Esophagus mucosa (tissue), 1 donor: ENCODE measurements at regions not wholly inside any gene's neighbourhood (a gene's known extent, or its start where the extent isn't known, plus 50 kb on each side); places are given as distances from the start of the nearest gene placed in this dataset.
"Not testable (repeated sequence)": the region's sequence is repeated elsewhere in the genome, so short reads cannot be mapped to it uniquely, and the experiment has no call there.

Experiments
- ATAC-seq: fragments of 200-7000 bp; cut with Tn5 transposase; one replicate; pipeline ENCODE4 v1.9.1; 2020
- donor health status: DM: yes; HTN: yes; CAD: no.

DNA sequence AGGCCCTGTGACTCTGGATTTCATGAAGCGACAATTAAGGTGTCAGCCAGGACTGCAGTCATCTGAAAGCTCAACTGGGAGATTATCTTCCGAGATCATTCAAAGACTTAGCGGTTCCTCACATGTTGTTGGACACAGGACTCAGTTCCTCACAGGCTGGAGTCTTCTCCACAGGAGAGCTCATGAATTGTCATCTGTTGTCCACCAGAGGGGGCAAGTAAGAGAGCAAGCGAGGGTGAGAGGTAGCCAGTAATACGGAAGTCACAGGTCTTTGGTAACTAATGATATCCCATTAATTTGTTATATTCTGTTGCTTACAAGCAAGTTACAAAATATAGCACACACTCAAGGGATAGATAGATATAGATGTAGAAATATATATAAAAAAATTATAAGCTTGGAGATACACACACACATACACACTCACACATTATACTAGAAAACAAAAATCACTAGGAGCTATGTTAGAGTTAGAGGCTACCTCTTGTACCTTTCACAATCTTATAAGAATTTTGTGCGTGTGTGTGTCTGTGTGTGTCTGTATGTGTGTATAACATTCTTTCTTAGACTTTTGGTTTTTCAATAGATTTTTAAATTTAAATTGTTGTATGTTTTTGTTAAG is 1695.3 kb downstream of the BRINP3 start:
- no peak for ATAC-seq

DNA sequence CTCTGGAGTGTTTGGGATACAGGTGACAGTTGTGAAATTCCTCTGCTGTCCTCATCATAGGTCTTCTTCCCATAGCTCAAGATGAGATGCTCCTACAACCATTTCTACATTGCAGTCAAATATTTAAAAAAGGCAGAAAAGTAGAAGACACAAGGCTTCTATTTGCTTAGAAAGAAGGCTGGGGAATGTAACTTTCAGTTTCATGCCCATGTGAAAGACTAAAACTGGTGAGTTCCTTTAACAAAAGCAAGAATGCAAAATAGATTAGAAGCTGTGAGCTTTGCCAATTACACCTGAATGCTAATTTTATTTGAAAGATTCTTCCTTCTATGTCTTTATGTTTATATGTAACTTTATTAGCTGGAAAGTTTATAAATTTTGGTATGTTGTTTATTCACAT is 1682.7 kb downstream of the BRINP3 start:
- ATAC-seq = no peak

DNA sequence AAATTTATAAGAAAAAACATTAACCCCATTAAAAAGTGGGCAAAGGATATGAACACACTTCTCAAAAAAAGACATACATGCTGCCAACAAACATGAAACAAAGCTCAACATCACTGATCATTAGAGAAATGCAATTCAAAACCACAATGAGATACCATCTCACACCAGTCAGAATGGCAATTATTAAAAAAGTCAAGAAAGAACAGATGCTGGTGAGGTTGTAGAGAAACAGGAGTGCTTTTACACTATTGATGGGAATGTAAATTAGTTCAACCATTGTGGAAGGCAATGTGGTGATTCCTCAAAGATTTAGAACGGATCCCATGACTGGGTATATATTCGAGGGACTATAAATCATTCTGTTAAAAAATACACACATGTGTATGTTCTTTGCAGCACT is 1665.5 kb downstream of the BRINP3 start:
- not testable (repeated sequence) for ATAC-seq

GRCh38 chr1:188812836-188813573 is 1664.7 kb downstream of the BRINP3 start:
- not testable (repeated sequence) for ATAC-seq

DNA sequence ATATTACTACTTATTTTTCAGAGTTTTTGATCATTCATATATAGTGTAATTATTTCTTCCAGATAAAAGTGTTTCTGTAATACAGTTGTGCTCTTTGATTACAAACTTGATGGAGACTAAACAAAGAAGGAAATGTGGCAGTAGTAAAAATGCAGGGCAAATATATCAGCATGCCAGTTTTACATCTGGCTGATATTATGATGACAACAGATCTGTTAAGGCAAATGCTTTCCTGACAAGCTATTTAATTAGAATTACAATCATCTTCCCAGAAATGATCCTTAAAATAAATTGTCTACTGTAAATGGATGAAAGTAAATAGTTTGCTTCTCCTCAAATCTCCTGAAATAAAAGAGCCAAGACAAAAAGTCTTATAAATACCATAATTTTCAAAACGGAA is 1659.8 kb downstream of the BRINP3 start:
- no peak for ATAC-seq

DNA sequence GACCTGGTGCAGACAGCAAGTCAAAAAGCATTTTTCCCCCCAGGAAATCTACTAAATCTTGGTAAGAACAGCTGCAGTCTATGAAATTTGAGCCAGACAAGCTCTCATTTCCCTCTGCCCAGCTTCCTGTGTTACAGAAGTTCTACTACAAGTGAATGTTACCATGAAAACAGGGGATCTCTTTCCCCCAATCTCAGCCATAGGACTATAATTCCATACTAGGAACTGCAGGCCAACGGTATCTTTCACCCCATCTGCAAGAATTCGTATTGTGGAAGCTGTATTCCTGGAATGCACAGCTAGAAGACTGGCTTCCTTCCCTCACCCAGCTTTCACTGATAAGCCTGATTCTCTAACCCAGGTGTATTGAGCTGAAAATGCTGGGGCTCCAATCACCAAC is 1655.4 kb downstream of the BRINP3 start:
- no peak for ATAC-seq

DNA sequence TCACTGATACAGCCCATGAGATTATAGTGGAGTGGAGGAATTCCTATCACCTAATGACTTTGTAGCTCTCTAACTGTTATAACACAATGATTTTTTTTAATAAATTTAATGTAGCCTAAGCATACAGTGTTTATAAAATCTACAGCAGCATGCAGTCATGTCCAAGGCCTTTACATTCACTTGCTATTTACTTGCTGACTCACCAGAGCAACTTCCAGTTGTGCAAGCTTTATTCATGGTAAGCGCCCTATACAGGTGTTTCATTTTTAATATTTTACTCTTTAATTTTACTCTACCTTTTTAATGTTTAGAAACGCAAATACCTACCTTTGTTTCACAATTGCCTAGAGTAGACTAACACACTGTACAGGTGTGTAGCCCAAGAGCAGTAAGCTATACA is 1652.2 kb downstream of the BRINP3 start:
- no peak for ATAC-seq

GRCh38 chr1:188826800-188827199 is 1650.9 kb downstream of the BRINP3 start:
- no peak for ATAC-seq

- no peak for ATAC-seq
Observed at GRCh38 chr1:188827400-188827799, 1650.3 kb downstream of the BRINP3 start.

- not testable (repeated sequence) for ATAC-seq
Observed at GRCh38 chr1:188841111-188841696, 1636.5 kb downstream of the BRINP3 start.

DNA sequence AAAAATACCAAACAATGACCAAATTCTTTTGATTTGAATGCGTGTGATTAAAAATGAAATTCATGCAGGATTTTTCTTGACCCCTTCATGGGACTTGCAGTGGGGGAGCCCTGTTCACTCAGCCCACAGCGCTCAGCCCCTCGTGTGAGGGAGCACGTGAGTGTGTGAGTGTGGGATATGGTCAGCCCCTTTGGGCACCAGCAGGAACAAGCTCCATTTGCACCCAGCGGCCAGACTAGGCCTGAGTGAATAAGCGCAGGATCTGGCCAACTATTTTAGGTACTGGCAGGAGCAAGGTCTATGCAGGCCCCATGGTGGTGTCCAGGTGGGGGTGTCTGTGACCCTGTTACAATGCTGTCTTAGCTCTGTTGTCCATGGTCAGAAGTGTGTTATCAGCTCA is 1631.2 kb downstream of the BRINP3 start:
- no peak for ATAC-seq

DNA sequence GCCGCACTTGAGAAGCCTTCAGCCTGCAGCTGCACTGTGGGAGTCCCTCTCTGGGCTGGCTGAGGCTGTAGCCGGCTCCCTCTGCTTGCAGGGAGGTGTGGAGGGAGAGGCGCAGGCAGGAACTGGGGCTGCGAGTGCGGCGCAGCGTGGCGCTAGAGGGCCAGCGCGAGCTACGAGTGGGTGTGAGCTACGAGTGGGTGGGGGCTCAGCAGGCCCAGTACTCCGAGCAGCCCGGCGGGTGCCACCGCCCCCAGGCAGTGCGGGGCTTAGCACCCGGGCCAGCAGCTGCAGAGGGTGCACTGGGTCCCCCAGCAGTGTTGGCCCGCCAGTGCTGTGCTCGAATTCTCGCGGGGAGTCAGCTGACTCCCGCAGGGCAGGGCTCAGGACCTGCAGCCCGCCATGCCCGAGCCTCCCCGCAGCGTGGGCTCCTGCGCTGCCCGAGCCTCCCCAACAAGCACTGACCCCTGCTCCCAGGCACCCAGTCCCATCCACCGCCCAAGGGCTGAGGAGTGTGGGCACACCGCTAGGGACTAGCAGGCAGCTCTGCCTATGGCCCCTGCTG is 1620.1 kb downstream of the BRINP3 start:
- no peak for ATAC-seq

GRCh38 chr1:188867614-188868013 is 1610.0 kb downstream of the BRINP3 start:
- no peak for ATAC-seq

DNA sequence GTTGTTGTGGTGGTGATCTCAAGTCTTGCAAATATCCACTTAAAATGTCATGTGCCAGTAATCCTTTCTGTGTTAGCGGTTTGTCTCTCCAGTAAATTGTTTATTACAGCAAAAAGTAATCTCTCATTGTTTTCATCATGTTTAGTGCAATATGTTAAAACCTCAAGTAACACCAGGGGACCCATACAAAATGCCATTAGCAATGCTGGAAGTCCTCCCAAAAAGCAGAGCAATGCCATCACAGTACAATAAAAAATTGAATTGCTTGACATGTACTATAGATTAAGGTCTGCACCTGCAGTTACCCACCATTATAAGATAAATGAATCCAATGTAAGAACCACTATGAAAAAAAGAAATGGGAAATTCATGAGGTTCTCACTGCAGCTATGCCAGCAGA is 1606.5 kb downstream of the BRINP3 start:
- ATAC-seq = no peak

DNA sequence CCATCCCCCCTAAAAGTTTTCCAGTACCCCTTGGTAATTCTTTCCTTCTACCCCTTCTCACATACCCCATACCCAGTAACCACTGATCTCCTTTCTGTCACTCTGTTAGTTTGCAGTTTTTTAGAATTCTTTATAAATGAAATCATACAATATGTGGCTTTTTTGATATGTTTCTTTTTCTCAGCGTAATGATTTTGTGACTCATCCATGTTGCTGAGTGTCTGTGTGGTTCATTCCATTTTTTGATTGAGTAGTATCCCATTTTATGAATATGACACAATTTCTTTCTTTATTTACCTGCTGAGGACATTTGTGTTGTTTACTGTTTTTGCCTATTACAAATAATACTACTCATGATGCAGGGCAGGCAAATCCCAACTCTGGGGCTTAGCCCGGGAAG is 1605.3 kb downstream of the BRINP3 start:
- ATAC-seq = no peak

DNA sequence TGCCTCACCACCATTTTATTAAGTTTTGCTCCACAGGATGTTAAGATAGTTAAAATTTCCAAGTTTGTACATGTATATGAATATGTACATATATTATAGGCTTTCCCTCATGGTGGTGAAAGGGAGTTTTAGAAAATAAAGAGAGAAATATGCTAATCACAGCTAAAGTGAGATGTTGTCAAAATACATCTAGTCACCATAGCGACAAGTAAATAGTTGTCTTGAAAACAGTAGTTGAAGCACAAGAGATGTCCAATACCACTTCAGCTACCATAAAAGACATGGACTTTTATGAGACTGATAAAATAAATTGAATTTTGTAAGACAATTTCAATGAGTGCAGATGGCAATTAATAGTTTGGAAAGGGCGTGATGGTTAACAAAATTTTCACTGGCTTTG is 1600.0 kb downstream of the BRINP3 start:
- ATAC-seq = no peak

DNA sequence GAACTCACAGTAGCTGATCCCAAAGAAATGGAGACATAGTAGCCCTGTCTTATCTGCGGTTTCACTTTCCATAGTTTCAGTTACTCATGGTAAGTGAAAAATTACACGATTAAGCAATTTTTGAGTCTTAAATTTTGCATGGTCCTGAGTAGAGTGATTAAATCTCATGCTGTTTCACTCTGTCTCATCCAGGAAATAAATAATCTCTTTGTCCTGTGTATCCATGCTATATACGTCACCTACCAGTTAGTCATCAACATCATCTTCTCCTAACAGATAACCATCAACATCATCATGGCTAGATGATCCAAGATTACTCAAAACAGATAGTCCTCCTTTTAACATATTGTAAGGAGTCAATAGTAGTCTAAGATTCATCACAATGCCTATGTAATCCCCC is 1589.3 kb downstream of the BRINP3 start:
- no peak for ATAC-seq

DNA sequence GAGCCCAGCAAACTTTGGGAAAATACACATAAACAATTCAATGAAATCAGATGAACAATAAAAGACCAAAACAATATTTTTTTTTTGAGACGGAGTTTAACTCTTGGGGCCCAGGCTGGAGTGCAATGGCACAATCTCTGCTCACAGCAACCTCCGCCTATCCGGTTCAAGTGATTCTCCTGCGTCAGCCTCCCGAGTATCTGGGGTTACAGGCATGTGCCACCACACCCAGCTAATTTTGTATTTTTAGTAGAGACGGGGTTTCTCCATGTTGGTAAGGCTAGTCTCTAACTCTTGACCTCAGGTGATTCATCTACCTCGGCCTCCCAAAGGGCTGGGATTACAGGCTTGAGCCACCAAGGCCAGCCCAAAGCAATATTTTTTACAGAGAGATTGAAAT is 1588.5 kb downstream of the BRINP3 start:
- ATAC-seq = no peak

- ATAC-seq = no peak
Observed at GRCh38 chr1:188891958-188892357, 1585.7 kb downstream of the BRINP3 start.

DNA sequence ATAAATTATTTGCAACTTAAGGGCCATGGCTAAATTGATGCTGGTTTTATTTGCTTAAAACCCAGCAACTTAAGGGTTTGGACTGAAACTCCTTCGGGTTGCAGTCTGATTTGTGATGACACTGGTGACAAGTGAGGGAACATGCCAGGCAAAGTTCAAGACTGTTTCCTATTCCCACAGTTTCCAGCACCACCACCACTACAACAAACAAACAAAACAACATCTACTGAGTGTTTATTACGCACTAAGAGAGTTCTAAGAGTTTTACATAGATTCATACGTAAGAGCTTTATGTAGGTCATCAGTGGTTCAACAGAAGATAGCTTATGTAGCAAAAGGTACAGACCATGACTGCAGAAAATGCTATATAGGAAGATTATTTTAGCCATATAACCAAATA is 1582.1 kb downstream of the BRINP3 start:
- ATAC-seq = no peak

DNA sequence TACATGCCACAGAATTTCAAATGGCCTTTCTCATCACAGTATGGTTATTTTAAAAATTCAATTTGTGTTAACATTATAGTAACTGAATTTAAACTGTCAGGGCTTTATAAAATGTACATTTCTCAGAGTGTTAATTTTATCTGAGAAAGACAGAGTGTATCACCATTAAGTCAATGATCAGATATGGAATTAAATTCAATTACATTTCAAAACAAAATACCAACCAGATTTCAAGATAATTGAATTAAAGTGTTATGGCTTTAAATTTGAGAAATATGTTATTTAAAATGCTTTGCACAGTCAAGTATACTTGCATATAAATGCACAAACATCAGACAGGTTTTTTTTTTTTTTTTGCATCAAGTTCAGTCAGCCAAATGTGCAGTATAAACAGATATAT is 1574.4 kb downstream of the BRINP3 start:
- ATAC-seq = no peak

DNA sequence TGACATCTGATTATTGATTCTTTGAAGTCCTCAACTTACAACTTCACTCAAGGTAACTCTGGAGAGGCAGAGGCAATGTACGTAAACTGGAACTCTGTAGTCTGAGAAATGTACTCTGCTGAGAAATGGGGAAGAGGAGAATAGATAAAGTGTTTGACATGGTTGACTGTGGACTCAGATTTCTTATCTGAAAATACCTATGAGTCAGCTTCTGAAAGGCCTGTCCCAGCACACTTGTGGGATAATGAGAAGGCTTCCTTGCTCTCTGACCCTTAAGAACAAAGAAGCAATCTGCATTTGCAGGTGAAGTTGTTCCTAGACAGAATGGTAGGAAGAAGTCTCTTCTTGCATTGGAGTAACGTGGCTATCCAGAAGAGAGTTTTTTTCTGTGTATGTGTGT is 1573.5 kb downstream of the BRINP3 start:
- ATAC-seq = no peak

GRCh38 chr1:188906921-188907641 is 1570.6 kb downstream of the BRINP3 start:
- ATAC-seq = no peak
